Anterior cingulate cortex (tissue), 58 donors: ENCODE measurements at regions not wholly inside any gene's neighbourhood (a gene's known extent, or its start where the extent isn't known, plus 50 kb on each side); places are given as distances from the start of the nearest gene placed in this dataset.
"Not testable (repeated sequence)": the region's sequence is repeated elsewhere in the genome, so short reads cannot be mapped to it uniquely, and the experiment has no call there.

Experiments
- DNase-seq, 58 donors: peaks; one replicate each; lab custom pipeline; 2025; lab: John Stamatoyannopoulos, UW

- DNase-seq: no peak
Observed at GRCh38 chr21:18801468-18801867, 397.9 kb upstream of the TMPRSS15 start.

- DNase-seq: no peak
Observed at GRCh38 chr21:18803624-18804023, 400.0 kb upstream of the TMPRSS15 start.

GRCh38 chr21:18810136-18810535 lies 406.6 kb upstream of the TMPRSS15 start:
- no peak for DNase-seq

GRCh38 chr21:18812308-18812707 lies 408.7 kb upstream of the TMPRSS15 start:
- DNase-seq: no peak

GRCh38 chr21:18819507-18819906 lies 415.9 kb upstream of the TMPRSS15 start:
- no peak for DNase-seq

GRCh38 chr21:18826562-18826961 lies 423.0 kb upstream of the TMPRSS15 start:
- no peak for DNase-seq

- DNase-seq: no peak
Observed at GRCh38 chr21:18831942-18832676, 428.5 kb upstream of the TMPRSS15 start.

GRCh38 chr21:18832950-18833349 lies 429.4 kb upstream of the TMPRSS15 start:
- DNase-seq: no peak

- DNase-seq: not testable (repeated sequence)
Observed at GRCh38 chr21:18834121-18834520, 430.5 kb upstream of the TMPRSS15 start.

- no peak for DNase-seq
Observed at GRCh38 chr21:18840239-18840638, 436.7 kb upstream of the TMPRSS15 start.

GRCh38 chr21:18857606-18858005 lies 454.0 kb upstream of the TMPRSS15 start:
- not testable (repeated sequence) for DNase-seq

GRCh38 chr21:18869104-18869503 lies 465.5 kb upstream of the TMPRSS15 start:
- DNase-seq: no peak

- DNase-seq: no peak
Observed at GRCh38 chr21:18877917-18878316, 474.3 kb upstream of the TMPRSS15 start.

GRCh38 chr21:18887922-18888602 lies 484.5 kb upstream of the TMPRSS15 start:
- DNase-seq: no peak

- no peak for DNase-seq
Observed at GRCh38 chr21:18893406-18893805, 489.8 kb upstream of the TMPRSS15 start.

- no peak for DNase-seq
Observed at GRCh38 chr21:18894387-18894786, 490.8 kb upstream of the TMPRSS15 start.

GRCh38 chr21:18899261-18899660 lies 495.7 kb upstream of the TMPRSS15 start:
- DNase-seq: no peak

GRCh38 chr21:18902660-18903059 lies 499.1 kb upstream of the TMPRSS15 start:
- no peak for DNase-seq

- no peak for DNase-seq
Observed at GRCh38 chr21:18907076-18907475, 503.5 kb upstream of the TMPRSS15 start.

GRCh38 chr21:18908641-18909040 lies 505.1 kb upstream of the TMPRSS15 start:
- no peak for DNase-seq

- DNase-seq: no peak
Observed at GRCh38 chr21:18913914-18914313, 510.3 kb upstream of the TMPRSS15 start.

GRCh38 chr21:18914570-18914969 lies 511.0 kb upstream of the TMPRSS15 start:
- no peak for DNase-seq
